Activated CD8-positive, alpha-beta T cell treated with anti-CD3 and anti-CD28 coated beads, Interleukin-2, amount 10 ng/mL, durations not matched to agents 7 days and 5 days (primary cell): ENCODE measurements at regions not wholly inside any gene's neighbourhood (a gene's known extent, or its start where the extent isn't known, plus 50 kb on each side); places are given as distances from the start of the nearest gene placed in this dataset.

ENCODE experiments used
- ATAC-seq: fragments of 150-1000 bp; cut with Tn5 transposase; one replicate; pipeline ENCODE4 v1.10.0; 2021; ENCODE audit warnings: moderate library complexity
- CTCF ChIA-PET: fragments of 350-600 bp; sonication (Branson Sonifier 250); formaldehyde crosslinking; loops from one replicate; lab custom pipeline; 2021; ENCODE audit warnings: antibody characterized with exemption; lab: Charles Lee
- POLR2A ChIA-PET: fragments of 350-600 bp; sonication (Branson Sonifier 250); formaldehyde crosslinking; loops from one replicate; lab custom pipeline; 2021; ENCODE audit warnings: antibody characterized with exemption; lab: Charles Lee
- DNase-seq: peaks from one replicate; pipeline ENCODE4 v3.0.0-alpha.2; 2020
- H3K27ac Mint-ChIP-seq: one replicate; pipeline ENCODE4 v1.8.0; 2021; ENCODE audit warnings: mild to moderate bottlenecking, mixed read lengths
- H3K27me3 Mint-ChIP-seq: one replicate; pipeline ENCODE4 v1.8.0; 2021; ENCODE audit warnings: low read depth, mixed read lengths
- H3K36me3 Mint-ChIP-seq: one replicate; pipeline ENCODE4 v1.8.0; 2021; ENCODE audit warnings: low read depth, mixed read lengths
- H3K4me1 Mint-ChIP-seq: one replicate; pipeline ENCODE4 v1.8.0; 2021; ENCODE audit warnings: low read depth, mixed read lengths
- H3K4me3 Mint-ChIP-seq: one replicate; pipeline ENCODE4 v1.8.0; 2021; ENCODE audit warnings: mild to moderate bottlenecking, mixed read lengths
- H3K9me3 Mint-ChIP-seq: one replicate; pipeline ENCODE4 v1.8.0; 2022; ENCODE audit warnings: mixed read lengths; ENCODE audit not compliant: insufficient read depth

GRCh38 chr5:144538845-144539244 is 368.2 kb downstream of the KCTD16 start:
- Mint-ChIP-seq H3K4me3 (no peak overlapping the region), H3K27ac (no peak overlapping the region), H3K36me3 (no peaks in the 10 kb centered on the region), H3K27me3 (no peaks in the 10 kb centered on the region), H3K4me1 (no peaks in the 10 kb centered on the region), H3K9me3 (peaks cover 3% of the 10 kb centered on the region)
- POLR2A ChIA-PET: no interaction called here
- DNase-seq (no peak), ATAC-seq (no peak)
- CTCF ChIA-PET: no interaction called here
